Cardiac fibroblast (primary cell): ENCODE measurements at regions not wholly inside any gene's neighbourhood (a gene's known extent, or its start where the extent isn't known, plus 50 kb on each side); places are given as distances from the start of the nearest gene placed in this dataset.

Source experiments
- DNase-seq, 2 donors: peaks; one replicate each; pipeline versions ENCODE4 v3.0.0 to v3.0.0-alpha.2; 2010; ENCODE audit warnings: low read depth in 2 of 2
- H3K4me3 ChIP-seq, 2 donors: replicated peaks in 1 of 2; 1 replicate in 1 of 2; 2 replicates in 1 of 2; pipeline ENCODE4 v1.5.1; 2011; ENCODE audit warnings: low read depth in 2 of 2, low read length in 2 of 2, mild to moderate bottlenecking in 2 of 2, moderate library complexity in 1 of 2
- CTCF ChIP-seq: IDR thresholded peaks from one replicate; pipeline ENCODE4 v1.5.1; 2011; ENCODE audit warnings: low read depth, mild to moderate bottlenecking, low read length, inconsistent platforms

- no peak overlapping the region for H3K4me3 ChIP-seq
- DNase-seq: no peak
- TF ChIP-seq CTCF: no peak
Observed at GRCh38 chr18:78853341-78853740, 126.3 kb upstream of the SALL3 start.

GRCh38 chr18:78855188-78855587, 124.4 kb upstream of the SALL3 start:
- DNase-seq: no peak
- TF ChIP-seq CTCF: no peak
- H3K4me3 ChIP-seq: no peak overlapping the region

GRCh38 chr18:78856569-78857313, 122.9 kb upstream of the SALL3 start:
- no peak for TF ChIP-seq CTCF
- no peak for DNase-seq
- no peak overlapping the region for H3K4me3 ChIP-seq

GRCh38 chr18:78857314-78858150, 122.1 kb upstream of the SALL3 start:
- no peak for TF ChIP-seq CTCF
- no peak overlapping the region for H3K4me3 ChIP-seq
- DNase-seq: no peak

GRCh38 chr18:78859686-78860085, 119.9 kb upstream of the SALL3 start:
- no peak for TF ChIP-seq CTCF
- no peak for DNase-seq
- no peak overlapping the region for H3K4me3 ChIP-seq

- no peak for TF ChIP-seq CTCF
- no peak overlapping the region for H3K4me3 ChIP-seq
- no peak for DNase-seq
Observed at GRCh38 chr18:78860117-78860516, 119.5 kb upstream of the SALL3 start.
